Psoas muscle (tissue), 7 donors: ENCODE measurements at regions not wholly inside any gene's neighbourhood (a gene's known extent, or its start where the extent isn't known, plus 50 kb on each side); places are given as distances from the start of the nearest gene placed in this dataset.

ENCODE experiments used
- ATAC-seq, 4 donors: fragments of 200-7000 bp; cut with Tn5 transposase; one replicate each; pipeline ENCODE4 v1.9.1; 2020; ENCODE audit warnings: moderate library complexity in 3 of 4, mild to moderate bottlenecking in 2 of 4
- DNase-seq, 2 donors: peaks; one replicate each; pipeline ENCODE4 v3.0.0-alpha.2; 2020
- H3K27ac ChIP-seq: fragments of 200-600 bp; one replicate; pipeline ENCODE4 v1.8.0; 2022
- H3K27me3 ChIP-seq, 3 donors: fragments of 200-600 bp in 1 of 3; one replicate each; pipeline versions ENCODE4 v1.6.1 to v1.8.0; 2013 to 2022; ENCODE audit warnings: low read length in 2 of 3, mild to moderate bottlenecking in 2 of 3, moderate library complexity in 1 of 3; ENCODE audit not compliant: insufficient read depth in 3 of 3
- H3K36me3 ChIP-seq, 2 donors: fragments of 200-600 bp in 1 of 2; one replicate each; pipeline versions ENCODE4 v1.6.1 to v1.8.0; 2013 to 2022; ENCODE audit warnings: low read depth in 1 of 2, mild to moderate bottlenecking in 1 of 2, moderate library complexity in 1 of 2; ENCODE audit not compliant: insufficient read depth in 1 of 2
- H3K4me1 ChIP-seq: fragments of 200-600 bp; one replicate; pipeline ENCODE4 v1.8.0; 2022
- H3K4me3 ChIP-seq: fragments of 200-600 bp; one replicate; pipeline ENCODE4 v1.8.0; 2022; ENCODE audit warnings: mild to moderate bottlenecking
- H3K9me3 ChIP-seq: fragments of 200-600 bp; one replicate; pipeline ENCODE4 v1.8.0; 2022
- WGBS, 3 donors: extraction: QIAGEN DNeasy Blood & Tissue Kit; methylation state at CpG; one replicate each; pipeline versions ENCODE4 v1.1.6 to v1.1.7; 2013; 5-methylcytosine and 5-hydroxymethylcytosine counted together
- intact Hi-C, 2 donors: fragments of 100-400 bp; cut with DNase I; formaldehyde crosslinking; loops; one replicate each; pipeline versions ENCODE4 v1.11.0 to v1.14.2; 2022
- TF ChIP-seq, protein P1 (sequence below): fragments of 200-600 bp; IDR thresholded peaks from one replicate; pipeline ENCODE4 v1.8.0; 2022; ENCODE audit warnings: antibody characterized with exemption
- donor health status: healthy with polysubstance abuse.
- donor health status: DM: no; HTN: no; CAD: no; lungs with moderate emphysema.
- donor health status: Bipolar disorder and iron deficiency.
- donor health status: healthy.
- donor health status: DM: yes; HTN: yes; CAD: no.
- donor health status: DM: no; HTN: no; CAD: no.
- donor health status: DM: yes; HTN: yes; CAD: no.

DNA sequence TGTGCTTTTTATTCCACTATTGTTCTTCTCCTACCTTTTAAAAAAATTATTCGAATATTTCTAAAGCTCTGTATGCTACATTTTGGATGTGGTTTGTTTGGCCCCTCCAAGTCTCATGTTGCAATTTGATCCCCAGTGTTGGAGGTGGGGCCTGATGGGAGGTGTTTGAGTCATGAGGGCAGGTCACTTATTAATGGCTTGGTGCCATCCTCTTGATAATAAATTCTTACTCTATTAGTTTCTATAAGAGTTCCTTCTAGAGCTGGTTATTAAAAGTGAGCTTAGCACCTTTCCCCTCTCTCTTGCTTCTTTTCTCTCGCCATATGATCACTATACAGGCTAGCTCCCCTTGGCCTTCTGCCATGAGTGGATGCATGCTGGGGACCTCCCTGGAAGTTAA lies 445.6 kb upstream of the PDE3A start:
- intact Hi-C loops, result no loop called here
- TF ChIP-seq, protein P1, sequence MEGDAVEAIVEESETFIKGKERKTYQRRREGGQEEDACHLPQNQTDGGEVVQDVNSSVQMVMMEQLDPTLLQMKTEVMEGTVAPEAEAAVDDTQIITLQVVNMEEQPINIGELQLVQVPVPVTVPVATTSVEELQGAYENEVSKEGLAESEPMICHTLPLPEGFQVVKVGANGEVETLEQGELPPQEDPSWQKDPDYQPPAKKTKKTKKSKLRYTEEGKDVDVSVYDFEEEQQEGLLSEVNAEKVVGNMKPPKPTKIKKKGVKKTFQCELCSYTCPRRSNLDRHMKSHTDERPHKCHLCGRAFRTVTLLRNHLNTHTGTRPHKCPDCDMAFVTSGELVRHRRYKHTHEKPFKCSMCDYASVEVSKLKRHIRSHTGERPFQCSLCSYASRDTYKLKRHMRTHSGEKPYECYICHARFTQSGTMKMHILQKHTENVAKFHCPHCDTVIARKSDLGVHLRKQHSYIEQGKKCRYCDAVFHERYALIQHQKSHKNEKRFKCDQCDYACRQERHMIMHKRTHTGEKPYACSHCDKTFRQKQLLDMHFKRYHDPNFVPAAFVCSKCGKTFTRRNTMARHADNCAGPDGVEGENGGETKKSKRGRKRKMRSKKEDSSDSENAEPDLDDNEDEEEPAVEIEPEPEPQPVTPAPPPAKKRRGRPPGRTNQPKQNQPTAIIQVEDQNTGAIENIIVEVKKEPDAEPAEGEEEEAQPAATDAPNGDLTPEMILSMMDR, result no peak
- H3K27me3 ChIP-seq, result no peaks in the 10 kb centered on the region
- no peaks in the 10 kb centered on the region for H3K9me3 ChIP-seq
- H3K27ac ChIP-seq, result no peak overlapping the region
- no peak overlapping the region for H3K4me3 ChIP-seq
- DNase-seq, result no peak
- 91 to 96% (median 95%) methylated on average over 2 of the region's 2 CpGs for WGBS, 3 donors
- no peaks in the 10 kb centered on the region for H3K36me3 ChIP-seq
- H3K4me1 ChIP-seq, result no peaks in the 10 kb centered on the region
- ATAC-seq, result no peak

DNA sequence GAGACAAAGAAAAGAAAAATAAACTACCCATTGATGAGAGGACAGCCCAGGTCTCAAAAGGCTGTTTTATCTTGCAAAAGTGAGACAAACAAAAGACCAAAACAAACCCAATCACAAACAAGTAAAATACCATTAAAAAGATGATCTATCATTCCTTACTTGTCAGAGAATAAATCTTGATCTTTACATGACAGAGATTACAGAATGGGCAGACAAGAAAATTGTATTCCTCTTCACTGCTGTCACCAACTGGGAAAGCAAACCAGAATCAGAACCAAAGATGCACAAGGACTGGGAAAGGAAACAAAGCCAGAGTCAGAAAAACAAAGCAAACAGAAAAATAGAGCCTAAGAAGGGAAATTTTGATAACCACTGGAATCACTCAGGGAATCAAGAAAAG lies 444.0 kb upstream of the PDE3A start:
- H3K27me3 ChIP-seq, result no peaks in the 10 kb centered on the region
- ATAC-seq, result no peak

DNA sequence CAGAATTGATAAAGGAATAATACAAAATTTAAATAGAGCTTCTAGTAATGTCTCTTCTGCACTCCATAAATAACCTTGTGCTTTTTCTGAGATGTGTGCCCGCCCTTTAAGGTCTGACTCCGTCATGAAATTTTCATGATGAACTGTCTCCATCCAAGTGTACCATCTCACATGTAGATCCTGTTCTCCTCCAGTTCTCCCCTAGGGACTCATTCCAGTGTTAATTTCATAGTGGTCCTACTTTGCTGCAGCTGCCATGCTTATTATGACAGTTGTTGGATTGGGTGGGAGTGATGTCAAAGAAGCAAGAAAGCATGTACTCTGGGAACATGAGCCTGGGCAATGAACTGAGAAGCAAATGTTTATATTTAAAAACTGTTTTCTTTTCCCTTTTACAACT lies 442.5 kb upstream of the PDE3A start:
- Histone ChIP-seq H3K9me3 (no peaks in the 10 kb centered on the region), H3K4me3 (no peak overlapping the region), H3K4me1 (no peaks in the 10 kb centered on the region), H3K27ac (no peak overlapping the region), H3K36me3 (no peaks in the 10 kb centered on the region), H3K27me3 (no peaks in the 10 kb centered on the region)
- TF ChIP-seq, protein P1, result no peak
- 74 to 90% (median 88%) methylated on average over 2 of the region's 2 CpGs for WGBS, 3 donors
- intact Hi-C loops, result no loop called here
- ATAC-seq (no peak), DNase-seq (no peak)

More for the DNA sequence above, 444.0 kb upstream of the PDE3A start:
- no peaks in the 10 kb centered on the region for H3K9me3 ChIP-seq
- H3K27ac ChIP-seq, result no peak overlapping the region
- no peak overlapping the region for H3K4me3 ChIP-seq
- intact Hi-C loops, result no loop called here
- no peaks in the 10 kb centered on the region for H3K4me1 ChIP-seq
- DNase-seq, result no peak
- TF ChIP-seq, protein P1, result no peak
- H3K36me3 ChIP-seq, result no peaks in the 10 kb centered on the region

DNA sequence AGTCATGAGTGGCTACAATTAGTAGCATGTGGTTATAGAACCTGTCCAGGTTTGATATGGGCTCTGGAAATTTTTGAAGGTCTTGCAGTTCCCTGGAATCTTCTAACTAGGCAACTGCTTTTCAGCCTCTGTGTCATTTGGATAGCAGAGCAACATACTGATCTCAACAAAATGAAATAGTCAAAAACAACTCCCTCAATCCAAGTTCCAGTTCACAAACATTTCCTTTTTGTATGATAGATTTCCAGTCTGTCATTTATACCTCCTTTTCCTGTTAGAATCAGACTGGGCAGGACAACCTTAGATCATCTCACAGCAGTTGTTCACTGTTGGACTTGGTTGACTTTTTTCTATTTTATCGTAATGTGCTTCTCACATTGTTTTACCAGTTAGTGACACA lies 442.1 kb upstream of the PDE3A start:
- Histone ChIP-seq H3K4me1 (no peaks in the 10 kb centered on the region), H3K36me3 (no peaks in the 10 kb centered on the region), H3K9me3 (no peaks in the 10 kb centered on the region), H3K27ac (no peak overlapping the region), H3K4me3 (no peak overlapping the region), H3K27me3 (no peaks in the 10 kb centered on the region)
- 40 to 68% (median 44%) methylated on average over 1 of the region's 1 CpG for WGBS, 3 donors
- TF ChIP-seq, protein P1, result no peak
- no peak for DNase-seq
- intact Hi-C loops, result no loop called here
- no peak for ATAC-seq

DNA sequence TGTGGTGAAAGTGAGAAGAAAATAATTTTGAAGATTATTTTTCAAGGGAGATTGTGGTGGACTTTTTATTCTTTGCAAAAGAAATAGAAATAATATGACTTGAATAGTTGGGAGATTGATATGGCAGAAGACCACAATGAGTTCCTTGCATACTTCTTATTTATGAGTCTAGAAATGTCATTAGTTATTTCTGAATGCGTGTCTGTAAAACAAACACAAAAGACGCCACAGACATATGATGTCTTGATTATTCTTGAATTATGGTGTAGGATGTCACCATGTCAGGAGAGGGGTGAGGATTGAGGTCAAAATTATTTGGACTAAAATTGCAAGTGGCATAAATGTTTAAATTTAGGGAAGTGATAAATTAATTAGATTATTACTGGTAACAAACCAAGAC lies 440.7 kb upstream of the PDE3A start:
- TF ChIP-seq, protein P1, result no peak
- Histone ChIP-seq H3K4me1 (no peaks in the 10 kb centered on the region), H3K36me3 (no peaks in the 10 kb centered on the region), H3K9me3 (no peaks in the 10 kb centered on the region), H3K27me3 (no peaks in the 10 kb centered on the region), H3K4me3 (no peak overlapping the region), H3K27ac (no peak overlapping the region)
- no peak for ATAC-seq
- no peak for DNase-seq
- intact Hi-C loops, result no loop called here
- 98 to 99% (median 98%) methylated on average over 2 of the region's 2 CpGs for WGBS, 3 donors
